Hepatocyte (in vitro differentiated cells): ENCODE measurements at regions not wholly inside any gene's neighbourhood (a gene's known extent, or its start where the extent isn't known, plus 50 kb on each side); places are given as distances from the start of the nearest gene placed in this dataset.

Experiments
- DNase-seq: peaks from one replicate; pipeline ENCODE4 v3.0.0-alpha.2; 2016; ENCODE audit warnings: low spot score
- H2AFZ ChIP-seq: fragments of 200-600 bp; sonication (generic); 2 replicates; pipeline ENCODE4 v1.6.0; 2016; ENCODE audit warnings: antibody characterized with exemption, mild to moderate bottlenecking
- H3K27ac ChIP-seq: fragments of 200-600 bp; sonication (generic); 2 replicates; pipeline ENCODE4 v1.5.1; 2016; ENCODE audit warnings: mild to moderate bottlenecking
- H3K27me3 ChIP-seq: fragments of 200-600 bp; sonication (generic); 2 replicates; pipeline ENCODE4 v1.6.1; 2016
- H3K36me3 ChIP-seq: fragments of 200-600 bp; sonication (generic); replicated peaks from 2 replicates; pipeline ENCODE4 v1.5.1; 2016; ENCODE audit warnings: low read depth; ENCODE audit not compliant: insufficient read depth
- H3K4me1 ChIP-seq: fragments of 200-600 bp; sonication (generic); 2 replicates; pipeline ENCODE4 v1.5.1; 2016; ENCODE audit warnings: mild to moderate bottlenecking, moderate library complexity; ENCODE audit not compliant: insufficient read depth
- H3K4me2 ChIP-seq: fragments of 200-600 bp; sonication (generic); 2 replicates; pipeline ENCODE4 v1.6.0; 2016
- H3K4me3 ChIP-seq: fragments of 200-600 bp; sonication (generic); 2 replicates; pipeline ENCODE4 v1.5.1; 2016; ENCODE audit warnings: mild to moderate bottlenecking
- H3K79me2 ChIP-seq: fragments of 200-600 bp; sonication (generic); 2 replicates; pipeline ENCODE4 v1.6.0; 2017; ENCODE audit warnings: mild to moderate bottlenecking
- H3K9me2 ChIP-seq: fragments of 200-600 bp; sonication (generic); replicated peaks from 2 replicates; pipeline ENCODE4 v1.6.0; 2017; ENCODE audit warnings: mild to moderate bottlenecking; ENCODE audit not compliant: insufficient read depth
- H3K9me3 ChIP-seq: fragments of 200-600 bp; sonication (generic); 2 replicates; pipeline ENCODE4 v1.5.1; 2016; ENCODE audit warnings: low read depth, mild to moderate bottlenecking
- H4K20me1 ChIP-seq: fragments of 200-600 bp; sonication (generic); 2 replicates; pipeline ENCODE4 v1.6.0; 2016; ENCODE audit warnings: mild to moderate bottlenecking; ENCODE audit not compliant: insufficient read depth, poor library complexity, severe bottlenecking
- EZH2 ChIP-seq: fragments of 200-600 bp; sonication (generic); IDR thresholded peaks from 2 replicates; pipeline ENCODE4 v1.6.1; 2016; ENCODE audit warnings: antibody characterized with exemption, mild to moderate bottlenecking, borderline replicate concordance
- EZH2phosphoT487 ChIP-seq: fragments of 200-600 bp; sonication (generic); IDR thresholded peaks from one replicate; pipeline ENCODE4 v1.6.1; 2018; ENCODE audit warnings: antibody characterized with exemption, mild to moderate bottlenecking, low read depth, moderate library complexity; ENCODE audit not compliant: unreplicated experiment, severe bottlenecking
- WGBS: methylation state at CpG from one replicate; pipeline ENCODE4 v1.1.6; 2016; ENCODE audit warnings: low lambda C conversion rate; ENCODE audit errors: missing lambda C conversion rate; 5-methylcytosine and 5-hydroxymethylcytosine counted together
- TF ChIP-seq, protein P1 (sequence below): fragments of 200-600 bp; sonication (generic); IDR thresholded peaks from 2 replicates; pipeline ENCODE4 v1.5.1; 2016; ENCODE audit warnings: antibody characterized with exemption, mild to moderate bottlenecking; ENCODE audit not compliant: poor library complexity

DNA sequence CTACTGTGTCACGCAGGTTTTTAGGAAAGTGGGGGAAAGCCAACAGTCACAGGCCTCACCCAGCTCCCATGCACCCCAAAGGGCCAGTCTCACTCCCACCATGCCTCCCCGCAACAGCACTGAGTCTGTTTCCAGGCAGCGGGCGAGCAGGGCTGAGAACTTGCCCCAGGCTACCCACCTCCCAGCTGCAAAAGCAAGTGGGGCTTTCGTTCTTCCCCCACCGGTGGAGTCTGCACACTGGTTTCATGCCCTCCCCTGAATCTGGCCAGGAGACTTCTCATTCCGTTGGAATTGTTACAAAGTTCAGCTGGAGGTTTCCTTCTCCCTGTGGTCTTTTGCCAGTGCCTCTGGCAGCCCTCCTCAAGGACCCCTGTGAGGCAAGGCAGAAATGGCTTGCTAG lies 53.6 kb upstream of the KCNJ15 start:
- Histone ChIP-seq H3K27ac (no peak overlapping the region), H3K4me3 (no peak overlapping the region), H3K4me2 (no peak overlapping the region), H3K9me3 (no peaks in the 10 kb centered on the region), H4K20me1 (no peaks in the 10 kb centered on the region), H3K27me3 (peaks cover 4% of the 10 kb centered on the region), H3K4me1 (no peaks in the 10 kb centered on the region), H3K36me3 (no peaks in the 10 kb centered on the region), H2AFZ (no peak overlapping the region), H3K79me2 (no peaks in the 10 kb centered on the region), H3K9me2 (no peaks in the 10 kb centered on the region)
- TF ChIP-seq EZH2phosphoT487 (no peak), EZH2 (no peak)
- TF ChIP-seq, protein P1, sequence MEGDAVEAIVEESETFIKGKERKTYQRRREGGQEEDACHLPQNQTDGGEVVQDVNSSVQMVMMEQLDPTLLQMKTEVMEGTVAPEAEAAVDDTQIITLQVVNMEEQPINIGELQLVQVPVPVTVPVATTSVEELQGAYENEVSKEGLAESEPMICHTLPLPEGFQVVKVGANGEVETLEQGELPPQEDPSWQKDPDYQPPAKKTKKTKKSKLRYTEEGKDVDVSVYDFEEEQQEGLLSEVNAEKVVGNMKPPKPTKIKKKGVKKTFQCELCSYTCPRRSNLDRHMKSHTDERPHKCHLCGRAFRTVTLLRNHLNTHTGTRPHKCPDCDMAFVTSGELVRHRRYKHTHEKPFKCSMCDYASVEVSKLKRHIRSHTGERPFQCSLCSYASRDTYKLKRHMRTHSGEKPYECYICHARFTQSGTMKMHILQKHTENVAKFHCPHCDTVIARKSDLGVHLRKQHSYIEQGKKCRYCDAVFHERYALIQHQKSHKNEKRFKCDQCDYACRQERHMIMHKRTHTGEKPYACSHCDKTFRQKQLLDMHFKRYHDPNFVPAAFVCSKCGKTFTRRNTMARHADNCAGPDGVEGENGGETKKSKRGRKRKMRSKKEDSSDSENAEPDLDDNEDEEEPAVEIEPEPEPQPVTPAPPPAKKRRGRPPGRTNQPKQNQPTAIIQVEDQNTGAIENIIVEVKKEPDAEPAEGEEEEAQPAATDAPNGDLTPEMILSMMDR: no peak
- DNase-seq: no peak
- WGBS: 91% methylated on average over 7 of the region's 7 CpGs

DNA sequence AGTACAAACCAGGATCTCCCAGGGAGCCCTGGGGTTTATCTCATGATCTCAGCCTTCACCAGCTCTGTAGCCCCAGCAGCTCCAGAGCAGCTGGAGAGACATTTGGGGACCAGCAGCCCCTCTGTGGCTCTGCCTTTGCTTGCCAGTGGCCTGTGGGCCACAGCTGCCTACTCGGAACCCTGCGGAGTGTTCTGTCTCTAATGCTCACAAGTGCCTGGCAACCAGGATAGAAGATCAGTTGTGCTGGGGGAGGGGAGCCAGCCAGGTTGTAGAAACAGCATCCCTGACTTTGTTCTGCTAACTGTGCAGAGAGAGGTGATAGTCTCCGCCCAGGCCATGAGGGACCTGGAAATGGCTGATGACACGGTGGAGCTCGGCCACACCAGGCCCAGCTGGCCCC lies 50.9 kb upstream of the KCNJ15 start:
- WGBS: 96% methylated on average over 5 of the region's 5 CpGs
- Histone ChIP-seq H3K79me2 (no peaks in the 10 kb centered on the region), H2AFZ (no peak overlapping the region), H3K4me3 (no peak overlapping the region), H3K4me1 (no peaks in the 10 kb centered on the region), H4K20me1 (no peaks in the 10 kb centered on the region), H3K9me3 (no peaks in the 10 kb centered on the region), H3K27me3 (peaks cover 10% of the 10 kb centered on the region), H3K27ac (no peak overlapping the region), H3K36me3 (no peaks in the 10 kb centered on the region), H3K9me2 (no peaks in the 10 kb centered on the region), H3K4me2 (no peak overlapping the region)
- TF ChIP-seq EZH2phosphoT487 (no peak), EZH2 (no peak)
- TF ChIP-seq, protein P1: no peak
- DNase-seq: no peak

DNA sequence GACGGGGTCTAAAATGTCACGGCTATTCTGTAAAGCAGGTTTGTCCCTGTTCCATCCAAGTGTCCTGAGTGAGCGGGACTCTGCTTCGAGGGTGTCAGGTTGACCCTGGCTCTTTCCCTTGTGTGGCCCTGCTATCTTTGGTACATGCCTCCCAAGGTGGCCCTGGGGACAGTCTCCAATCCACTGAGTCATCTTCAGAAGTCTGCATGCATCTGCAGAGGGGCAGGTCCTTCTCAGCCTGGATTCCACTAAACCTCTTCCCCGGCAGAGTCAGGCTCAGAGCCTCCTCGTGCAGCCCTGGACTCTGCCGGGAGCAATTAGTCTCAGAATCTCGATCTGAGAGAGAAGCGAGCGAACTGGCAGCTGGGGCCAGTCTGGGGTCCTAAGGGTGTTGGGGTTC lies 50.1 kb upstream of the KCNJ15 start:
- Histone ChIP-seq H3K27me3 (peaks cover 10% of the 10 kb centered on the region), H2AFZ (no peak overlapping the region), H3K4me2 (no peak overlapping the region), H3K79me2 (no peaks in the 10 kb centered on the region), H4K20me1 (no peaks in the 10 kb centered on the region), H3K9me3 (no peaks in the 10 kb centered on the region), H3K9me2 (no peaks in the 10 kb centered on the region), H3K27ac (no peak overlapping the region), H3K4me1 (no peaks in the 10 kb centered on the region), H3K4me3 (no peak overlapping the region), H3K36me3 (no peaks in the 10 kb centered on the region)
- WGBS: 86% methylated on average over 10 of the region's 10 CpGs
- TF ChIP-seq EZH2phosphoT487: no peak
- TF ChIP-seq EZH2: no peak
- TF ChIP-seq, protein P1: no peak
- DNase-seq: no peak
